CD8-positive, alpha-beta memory T cell (primary cell): ENCODE measurements at regions not wholly inside any gene's neighbourhood (a gene's known extent, or its start where the extent isn't known, plus 50 kb on each side); places are given as distances from the start of the nearest gene placed in this dataset.
"Not testable (repeated sequence)": the region's sequence is repeated elsewhere in the genome, so short reads cannot be mapped to it uniquely, and the experiment has no call there.

Source experiments
- CTCF ChIA-PET: fragments of 350-600 bp; sonication (Branson Sonifier 250); formaldehyde crosslinking; loops from one replicate; lab custom pipeline; 2021; ENCODE audit warnings: antibody characterized with exemption; lab: Charles Lee
- POLR2A ChIA-PET: fragments of 350-600 bp; sonication (Branson Sonifier 250); formaldehyde crosslinking; loops from one replicate; lab custom pipeline; 2021; ENCODE audit warnings: antibody characterized with exemption; lab: Charles Lee
- DNase-seq, 5 donors: peaks; one replicate each; pipeline versions ENCODE4 v3.0.0 to v3.0.0-alpha.2; 2020 to 2022; ENCODE audit warnings: mixed read lengths in 1 of 5
- H3K27ac ChIP-seq: one replicate; pipeline ENCODE4 v1.7.0; 2013; ENCODE audit warnings: low read depth, mild to moderate bottlenecking, low read length, moderate library complexity
- H3K27me3 ChIP-seq: 2 replicates; pipeline ENCODE4 v1.7.0; 2013; ENCODE audit warnings: low read length, mild to moderate bottlenecking; ENCODE audit not compliant: insufficient read depth, poor library complexity, severe bottlenecking
- H3K36me3 ChIP-seq: 2 replicates; pipeline ENCODE4 v1.7.0; 2013; ENCODE audit warnings: mild to moderate bottlenecking, low read length, moderate library complexity; ENCODE audit not compliant: insufficient read depth
- H3K4me1 ChIP-seq: 2 replicates; pipeline ENCODE4 v1.7.0; 2013; ENCODE audit warnings: mild to moderate bottlenecking, low read length, moderate library complexity; ENCODE audit not compliant: insufficient read depth
- H3K4me3 ChIP-seq: 2 replicates; pipeline ENCODE4 v1.7.0; 2013; ENCODE audit warnings: mild to moderate bottlenecking, low read length
- H3K9me3 ChIP-seq: 2 replicates; pipeline ENCODE4 v1.7.0; 2013; ENCODE audit warnings: mild to moderate bottlenecking, low read length
- H3K27ac Mint-ChIP-seq, 8 donors: one replicate each; pipeline ENCODE4 v1.8.0; 2020 to 2021; ENCODE audit warnings: mixed read lengths in 8 of 8, mild to moderate bottlenecking in 6 of 8, inconsistent platforms in 3 of 8, moderate library complexity in 3 of 8
- H3K27me3 Mint-ChIP-seq, 2 donors: one replicate each; pipeline ENCODE4 v1.8.0; 2020 to 2021; ENCODE audit warnings: mixed read lengths in 2 of 2, mild to moderate bottlenecking in 1 of 2, moderate library complexity in 1 of 2
- H3K36me3 Mint-ChIP-seq, 3 donors: one replicate each; pipeline ENCODE4 v1.8.0; 2020 to 2021; ENCODE audit warnings: mixed read lengths in 3 of 3, inconsistent platforms in 1 of 3, mild to moderate bottlenecking in 1 of 3
- H3K4me1 Mint-ChIP-seq, 3 donors: one replicate each; pipeline ENCODE4 v1.8.0; 2020 to 2021; ENCODE audit warnings: mixed read lengths in 3 of 3, inconsistent platforms in 1 of 3, mild to moderate bottlenecking in 1 of 3
- H3K4me3 Mint-ChIP-seq, 7 donors: one replicate each; pipeline ENCODE4 v1.8.0; 2020 to 2021; ENCODE audit warnings: mixed read lengths in 7 of 7, mild to moderate bottlenecking in 6 of 7, moderate library complexity in 4 of 7, inconsistent platforms in 2 of 7
- H3K9me3 Mint-ChIP-seq, 5 donors: one replicate each; pipeline ENCODE4 v1.8.0; 2020 to 2022; ENCODE audit warnings: mixed read lengths in 5 of 5, mild to moderate bottlenecking in 3 of 5, moderate library complexity in 2 of 5, inconsistent platforms in 1 of 5

- ChIA-PET POLR2A (no interaction called here), CTCF (no interaction called here)
- H3K4me3 Mint-ChIP-seq = no peak overlapping the region
- no peak for DNase-seq
- H3K9me3 Mint-ChIP-seq = peaks cover 2 to 11% (median 5%) of the 10 kb centered on the region in 5 donors
- no peak overlapping the region for H3K27ac ChIP-seq
- H3K9me3 ChIP-seq = no peaks in the 10 kb centered on the region
- no peak overlapping the region for H3K27ac Mint-ChIP-seq
- H3K36me3 ChIP-seq = no peaks in the 10 kb centered on the region
- H3K27me3 Mint-ChIP-seq = no peaks in the 10 kb centered on the region
- no peak overlapping the region for H3K4me3 ChIP-seq
- no peaks in the 10 kb centered on the region for H3K4me1 ChIP-seq
- H3K4me1 Mint-ChIP-seq = no peaks in the 10 kb centered on the region
- H3K27me3 ChIP-seq = no peaks in the 10 kb centered on the region
- H3K36me3 Mint-ChIP-seq = peaks cover 0 to 9% (median 2%) of the 10 kb centered on the region in 3 donors
Observed at GRCh38 chr1:228842094-228842775, 107.0 kb downstream of the RHOU start.

DNA sequence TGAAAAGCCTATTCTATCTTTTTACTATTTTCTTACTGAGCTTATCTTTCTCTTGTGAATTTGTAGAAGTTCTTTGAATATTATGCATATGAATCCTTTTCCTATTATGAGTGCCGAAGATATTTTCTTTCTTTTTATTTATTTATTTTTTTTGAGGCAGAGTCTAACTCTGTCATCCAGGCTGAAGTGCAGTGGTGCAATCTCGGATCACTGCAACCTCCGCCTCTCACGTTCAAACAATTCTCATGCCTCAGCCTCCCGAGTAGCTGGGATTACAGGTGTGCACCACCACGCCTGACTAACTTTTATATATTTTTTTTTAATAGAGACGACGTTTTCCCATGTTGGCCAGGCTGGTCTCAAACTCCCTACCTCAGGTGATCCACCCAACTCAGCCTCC, 109.8 kb downstream of the RHOU start:
- H3K27me3 Mint-ChIP-seq = peaks cover 0 to 2% of the 10 kb centered on the region in 2 donors
- ChIA-PET POLR2A (no interaction called here), CTCF (interaction anchor here (1.2 kb wide), 1 partner anchor 14 kb away, joined by 3 read pairs; no protein-coding TSS in a partner anchor)
- no peak overlapping the region for H3K4me3 Mint-ChIP-seq
- H3K9me3 ChIP-seq = no peaks in the 10 kb centered on the region
- H3K36me3 ChIP-seq = no peaks in the 10 kb centered on the region
- H3K4me1 Mint-ChIP-seq = no peaks in the 10 kb centered on the region
- H3K4me1 ChIP-seq = no peaks in the 10 kb centered on the region
- no peaks in the 10 kb centered on the region for H3K27me3 ChIP-seq
- H3K27ac ChIP-seq = no peak overlapping the region
- H3K9me3 Mint-ChIP-seq = peaks cover 2 to 11% (median 5%) of the 10 kb centered on the region in 5 donors
- no peak overlapping the region for H3K4me3 ChIP-seq
- no peak for DNase-seq
- peak overlapping the region in 1 of 8 donors; percentile 47 for H3K27ac Mint-ChIP-seq
- H3K36me3 Mint-ChIP-seq = peaks cover 0 to 9% (median 2%) of the 10 kb centered on the region in 3 donors

GRCh38 chr1:228846952-228847351, 111.7 kb downstream of the RHOU start:
- H3K27me3 ChIP-seq = no peaks in the 10 kb centered on the region
- Mint-ChIP-seq H3K4me1 (no peaks in the 10 kb centered on the region), H3K36me3 (peaks cover 0 to 9% (median 2%) of the 10 kb centered on the region in 3 donors), H3K4me3 (no peak overlapping the region), H3K27me3 (peaks cover 0 to 2% of the 10 kb centered on the region in 2 donors), H3K27ac (no peak overlapping the region), H3K9me3 (peaks cover 2 to 11% (median 5%) of the 10 kb centered on the region in 5 donors)
- H3K27ac ChIP-seq = no peak overlapping the region
- no peak overlapping the region for H3K4me3 ChIP-seq
- no peaks in the 10 kb centered on the region for H3K9me3 ChIP-seq
- no peak for DNase-seq
- POLR2A ChIA-PET = no interaction called here
- CTCF ChIA-PET = no interaction called here
- H3K36me3 ChIP-seq = no peaks in the 10 kb centered on the region
- H3K4me1 ChIP-seq = no peaks in the 10 kb centered on the region

DNA sequence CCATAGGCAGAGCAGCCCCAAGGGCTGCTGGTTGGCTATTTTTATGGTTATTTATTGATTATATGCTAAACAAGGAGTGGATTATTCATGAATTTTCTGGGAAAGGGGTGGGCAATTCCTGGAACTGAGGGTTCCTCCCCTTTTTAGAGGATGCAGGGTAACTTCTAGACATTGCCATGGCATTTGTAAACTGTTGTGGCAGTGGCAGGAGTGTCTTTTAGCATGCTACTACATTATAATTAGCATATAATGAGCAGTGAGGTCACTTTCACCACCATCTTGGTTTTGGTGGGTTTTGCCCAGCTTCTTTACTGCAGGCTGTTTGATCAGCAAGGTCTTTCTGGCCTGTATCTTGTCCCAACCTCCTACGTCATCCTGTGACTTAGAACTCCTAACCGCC, 112.2 kb downstream of the RHOU start:
- H3K4me3 Mint-ChIP-seq, H3K27me3 Mint-ChIP-seq, H3K27me3 ChIP-seq, POLR2A ChIA-PET, H3K9me3 ChIP-seq, H3K27ac Mint-ChIP-seq, H3K4me1 ChIP-seq, H3K36me3 Mint-ChIP-seq, H3K4me1 Mint-ChIP-seq, H3K4me3 ChIP-seq, DNase-seq, H3K27ac ChIP-seq, H3K36me3 ChIP-seq, CTCF ChIA-PET: not testable (repeated sequence)
- peaks cover 2 to 11% (median 5%) of the 10 kb centered on the region in 5 donors for H3K9me3 Mint-ChIP-seq

GRCh38 chr1:228848406-228848805, 113.1 kb downstream of the RHOU start:
- CTCF ChIA-PET = no interaction called here
- Histone ChIP-seq H3K9me3 (no peaks in the 10 kb centered on the region), H3K4me1 (no peaks in the 10 kb centered on the region), H3K27me3 (no peaks in the 10 kb centered on the region), H3K27ac (no peak overlapping the region), H3K36me3 (no peaks in the 10 kb centered on the region), H3K4me3 (no peak overlapping the region)
- Mint-ChIP-seq H3K36me3 (peaks cover 0 to 2% (median under 1%) of the 10 kb centered on the region in 3 donors), H3K9me3 (peaks cover 0 to 3% (median 1%) of the 10 kb centered on the region in 5 donors), H3K27ac (no peak overlapping the region), H3K27me3 (peaks cover 0 to 2% of the 10 kb centered on the region in 2 donors), H3K4me3 (no peak overlapping the region), H3K4me1 (no peaks in the 10 kb centered on the region)
- no peak for DNase-seq
- POLR2A ChIA-PET = no interaction called here

DNA sequence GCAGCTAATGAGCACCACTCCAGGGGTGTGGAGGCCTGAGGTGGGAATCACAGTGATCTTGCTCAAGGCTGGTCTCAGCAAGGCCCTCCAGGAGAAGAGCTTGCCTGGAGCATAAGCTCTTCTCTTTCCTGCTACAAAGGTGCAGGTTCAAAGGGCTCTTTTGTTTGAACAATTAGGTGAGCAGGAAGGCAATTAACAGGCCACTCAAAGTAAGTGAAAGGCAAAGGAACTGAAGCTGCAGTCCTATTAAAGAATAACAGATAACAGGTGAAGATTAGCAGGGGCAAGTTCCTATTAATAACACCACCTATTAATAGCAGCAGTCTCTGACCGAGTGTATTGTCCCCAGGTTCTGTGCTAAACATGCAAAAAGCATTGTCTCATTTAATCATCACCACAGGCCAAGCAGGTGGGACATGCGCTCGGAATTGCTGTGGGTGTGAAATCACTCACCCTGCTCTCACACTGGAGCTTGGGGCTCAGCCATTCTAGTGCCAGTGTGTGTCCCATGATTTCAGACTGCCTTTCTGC, 113.8 kb downstream of the RHOU start:
- no peaks in the 10 kb centered on the region for H3K36me3 Mint-ChIP-seq
- no peaks in the 10 kb centered on the region for H3K4me1 Mint-ChIP-seq
- H3K27me3 Mint-ChIP-seq = peaks cover 0 to 2% of the 10 kb centered on the region in 2 donors
- no peaks in the 10 kb centered on the region for H3K27me3 ChIP-seq
- no peaks in the 10 kb centered on the region for H3K4me1 ChIP-seq
- no peaks in the 10 kb centered on the region for H3K9me3 ChIP-seq
- H3K9me3 Mint-ChIP-seq = no peaks in the 10 kb centered on the region
- POLR2A ChIA-PET = no interaction called here
- DNase-seq = no peak
- CTCF ChIA-PET = no interaction called here
- H3K27ac Mint-ChIP-seq = peak overlapping the region in 1 of 8 donors; percentile 2
- H3K36me3 ChIP-seq = no peaks in the 10 kb centered on the region
- H3K4me3 ChIP-seq = no peak overlapping the region
- no peak overlapping the region for H3K27ac ChIP-seq
- no peak overlapping the region for H3K4me3 Mint-ChIP-seq

DNA sequence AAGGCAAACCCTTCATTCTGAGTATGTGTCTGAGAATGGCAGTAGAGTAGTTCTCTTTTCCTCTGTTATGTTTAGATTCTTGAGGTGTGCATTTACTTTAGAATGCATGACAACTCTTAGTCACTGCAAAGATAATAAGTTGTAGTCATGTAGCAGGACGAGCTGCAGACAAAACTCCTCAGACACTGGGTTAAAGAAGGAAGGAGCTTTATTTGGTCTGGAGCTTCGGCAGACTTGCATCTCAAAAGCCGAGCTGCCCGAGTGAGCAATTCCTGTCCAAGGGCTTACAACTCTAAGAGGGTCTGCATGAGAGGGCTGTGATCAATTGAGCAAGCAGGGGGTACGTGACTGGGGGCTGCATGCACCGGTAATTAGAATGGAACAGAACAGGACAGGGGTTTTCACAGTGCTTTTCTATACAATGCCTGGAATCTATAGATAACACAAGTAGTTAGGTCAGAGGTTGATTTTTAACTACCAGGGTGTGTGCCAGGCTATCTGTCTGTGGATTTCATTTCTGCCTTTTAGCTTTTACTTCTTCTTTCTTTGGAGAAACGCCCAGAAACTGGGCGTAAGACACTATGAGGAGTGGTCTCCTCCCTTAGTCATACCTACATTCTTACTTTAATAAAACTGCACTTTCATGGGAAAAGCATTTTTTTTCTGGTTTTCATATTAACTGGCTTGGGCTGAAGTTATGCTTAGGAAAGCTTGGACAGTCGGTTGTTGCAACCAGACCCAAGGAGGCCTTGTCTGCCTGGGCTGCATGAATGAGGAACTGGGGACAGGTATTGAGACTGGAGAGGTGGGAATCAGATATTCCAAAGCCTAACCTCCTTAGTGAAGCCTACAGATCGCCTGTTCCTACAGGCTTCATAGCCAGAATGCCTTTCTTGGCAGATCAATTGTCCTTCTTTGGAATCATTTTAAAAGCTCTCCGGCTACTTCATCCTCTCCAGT, 115.1 kb downstream of the RHOU start:
- peaks cover 0 to 3% of the 10 kb centered on the region in 2 donors for H3K27me3 Mint-ChIP-seq
- no peak overlapping the region for H3K27ac Mint-ChIP-seq
- no peak overlapping the region for H3K4me3 Mint-ChIP-seq
- no peak overlapping the region for H3K27ac ChIP-seq
- ChIA-PET CTCF (no interaction called here), POLR2A (no interaction called here)
- H3K4me1 ChIP-seq = no peaks in the 10 kb centered on the region
- H3K9me3 ChIP-seq = no peaks in the 10 kb centered on the region
- H3K4me1 Mint-ChIP-seq = no peaks in the 10 kb centered on the region
- no peaks in the 10 kb centered on the region for H3K27me3 ChIP-seq
- H3K4me3 ChIP-seq = no peak overlapping the region
- H3K9me3 Mint-ChIP-seq = no peaks in the 10 kb centered on the region
- DNase-seq = no peak
- no peaks in the 10 kb centered on the region for H3K36me3 ChIP-seq
- H3K36me3 Mint-ChIP-seq = no peaks in the 10 kb centered on the region

GRCh38 chr1:228851193-228851592, 115.9 kb downstream of the RHOU start:
- CTCF ChIA-PET = no interaction called here

More at GRCh38 chr1:228851193-228851592, 115.9 kb downstream of the RHOU start:
- Mint-ChIP-seq H3K4me3 (no peak overlapping the region), H3K9me3 (peaks cover 0 to 3% (median 2%) of the 10 kb centered on the region in 5 donors), H3K4me1 (no peaks in the 10 kb centered on the region), H3K27ac (no peak overlapping the region), H3K27me3 (peaks cover 0 to 3% of the 10 kb centered on the region in 2 donors), H3K36me3 (peaks cover 0 to 3% (median 0%) of the 10 kb centered on the region in 3 donors)
- no peak for DNase-seq
- POLR2A ChIA-PET = no interaction called here
- H3K27me3 ChIP-seq = no peaks in the 10 kb centered on the region
- H3K9me3 ChIP-seq = no peaks in the 10 kb centered on the region
- no peaks in the 10 kb centered on the region for H3K36me3 ChIP-seq
- H3K4me1 ChIP-seq = no peaks in the 10 kb centered on the region
- H3K4me3 ChIP-seq = no peak overlapping the region
- H3K27ac ChIP-seq = no peak overlapping the region
